ENCODE measurements at regions not wholly inside any gene's neighbourhood (a gene's known extent, or its start where the extent isn't known, plus 50 kb on each side); places are given as distances from the start of the nearest gene placed in this dataset.

GRCh38 chr6:140586426-140587061 is 1212.1 kb upstream of the CITED2 start:
- CTCF ChIA-PET, result no interaction called here
- POLR2A ChIA-PET (ENCODE audit: low non-redundant PET), result no interaction called here
- Histone ChIP-seq H3K27ac (ENCODE audit: low read depth, low read length, poor library complexity, severe bottlenecking) (no peak overlapping the region), H3K9me3 (ENCODE audit: low read depth, low read length, poor library complexity, severe bottlenecking) (no peaks in the 10 kb centered on the region), H3K27me3 (replicated peaks; ENCODE audit: insufficient read depth, low read depth, low read length, poor library complexity) (no peaks in the 10 kb centered on the region), H3K4me3 (ENCODE audit: low read depth, low read length, poor library complexity, severe bottlenecking) (no peak overlapping the region), H3K4me1 (ENCODE audit: insufficient read depth, low read length, poor library complexity, severe bottlenecking) (no peaks in the 10 kb centered on the region), H3K36me3 (ENCODE audit: insufficient read depth, low read length, poor library complexity, severe bottlenecking) (no peaks in the 10 kb centered on the region)
- intact Hi-C loops (cut with micrococcal nuclease; ENCODE audit: unreplicated experiment), result no loop called here
- no peak for TF ChIP-seq EZH2 (IDR thresholded peaks at IDR 0.05; ENCODE audit: borderline replicate concordance, low read depth, low read length, poor library complexity, severe bottlenecking)
- TF ChIP-seq, protein P1, sequence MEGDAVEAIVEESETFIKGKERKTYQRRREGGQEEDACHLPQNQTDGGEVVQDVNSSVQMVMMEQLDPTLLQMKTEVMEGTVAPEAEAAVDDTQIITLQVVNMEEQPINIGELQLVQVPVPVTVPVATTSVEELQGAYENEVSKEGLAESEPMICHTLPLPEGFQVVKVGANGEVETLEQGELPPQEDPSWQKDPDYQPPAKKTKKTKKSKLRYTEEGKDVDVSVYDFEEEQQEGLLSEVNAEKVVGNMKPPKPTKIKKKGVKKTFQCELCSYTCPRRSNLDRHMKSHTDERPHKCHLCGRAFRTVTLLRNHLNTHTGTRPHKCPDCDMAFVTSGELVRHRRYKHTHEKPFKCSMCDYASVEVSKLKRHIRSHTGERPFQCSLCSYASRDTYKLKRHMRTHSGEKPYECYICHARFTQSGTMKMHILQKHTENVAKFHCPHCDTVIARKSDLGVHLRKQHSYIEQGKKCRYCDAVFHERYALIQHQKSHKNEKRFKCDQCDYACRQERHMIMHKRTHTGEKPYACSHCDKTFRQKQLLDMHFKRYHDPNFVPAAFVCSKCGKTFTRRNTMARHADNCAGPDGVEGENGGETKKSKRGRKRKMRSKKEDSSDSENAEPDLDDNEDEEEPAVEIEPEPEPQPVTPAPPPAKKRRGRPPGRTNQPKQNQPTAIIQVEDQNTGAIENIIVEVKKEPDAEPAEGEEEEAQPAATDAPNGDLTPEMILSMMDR (conservative IDR thresholded peaks at IDR 0.05; ENCODE audit: low read depth, low read length), result no peak
- no TSS peak for BruUV-seq (replicated peaks)
- DNase-seq (ENCODE audit: low spot score), result no peak

- TF ChIP-seq, protein P1 (conservative IDR thresholded peaks at IDR 0.05; ENCODE audit: low read depth, low read length), result no peak
- TF ChIP-seq EZH2 (IDR thresholded peaks at IDR 0.05; ENCODE audit: borderline replicate concordance, low read depth, low read length, poor library complexity, severe bottlenecking), result no peak
- intact Hi-C loops (cut with micrococcal nuclease; ENCODE audit: unreplicated experiment), result no loop called here
- ChIA-PET POLR2A (ENCODE audit: low non-redundant PET) (no interaction called here), CTCF (no interaction called here)
- no TSS peak for BruUV-seq (replicated peaks)
- no peak overlapping the region for H3K4me3 ChIP-seq (ENCODE audit: low read depth, low read length, poor library complexity, severe bottlenecking)
- peaks cover 5% of the 10 kb centered on the region for H3K4me1 ChIP-seq (ENCODE audit: insufficient read depth, low read length, poor library complexity, severe bottlenecking)
- H3K27ac ChIP-seq (ENCODE audit: low read depth, low read length, poor library complexity, severe bottlenecking), result no peak overlapping the region
- no peaks in the 10 kb centered on the region for H3K36me3 ChIP-seq (ENCODE audit: insufficient read depth, low read length, poor library complexity, severe bottlenecking)
- no peak for DNase-seq (ENCODE audit: low spot score)
- H3K9me3 ChIP-seq (ENCODE audit: low read depth, low read length, poor library complexity, severe bottlenecking), result no peaks in the 10 kb centered on the region
- H3K27me3 ChIP-seq (replicated peaks; ENCODE audit: insufficient read depth, low read depth, low read length, poor library complexity), result no peaks in the 10 kb centered on the region
Measured at GRCh38 chr6:140581601-140582000, 1207.2 kb upstream of the CITED2 start.

DNA sequence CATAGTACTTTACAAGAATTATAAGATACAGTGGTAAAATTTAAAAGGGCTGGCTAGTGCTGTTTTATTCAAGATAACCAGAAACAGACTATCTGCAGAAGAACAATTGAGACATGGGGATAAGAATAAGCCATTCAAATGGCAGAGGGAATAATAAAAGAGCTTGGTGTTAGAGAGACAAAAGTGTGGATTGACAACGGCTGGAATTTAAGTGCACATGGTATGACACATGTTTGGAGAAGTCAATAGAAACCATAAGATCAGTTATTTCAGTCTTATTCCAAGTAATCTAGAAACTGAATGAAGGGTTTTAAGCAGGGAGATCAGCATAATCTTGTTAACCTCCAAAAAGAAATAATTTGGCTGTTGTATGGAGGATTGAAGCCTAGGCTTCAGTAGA is 1205.5 kb upstream of the CITED2 start:
- no peak for DNase-seq (ENCODE audit: low spot score)
- POLR2A ChIA-PET (ENCODE audit: low non-redundant PET), result no interaction called here
- no peak for TF ChIP-seq EZH2 (IDR thresholded peaks at IDR 0.05; ENCODE audit: borderline replicate concordance, low read depth, low read length, poor library complexity, severe bottlenecking)
- TF ChIP-seq, protein P1 (conservative IDR thresholded peaks at IDR 0.05; ENCODE audit: low read depth, low read length), result no peak
- peaks cover 5% of the 10 kb centered on the region for H3K4me1 ChIP-seq (ENCODE audit: insufficient read depth, low read length, poor library complexity, severe bottlenecking)
- no peaks in the 10 kb centered on the region for H3K27me3 ChIP-seq (replicated peaks; ENCODE audit: insufficient read depth, low read depth, low read length, poor library complexity)
- no peaks in the 10 kb centered on the region for H3K36me3 ChIP-seq (ENCODE audit: insufficient read depth, low read length, poor library complexity, severe bottlenecking)
- no peak overlapping the region for H3K4me3 ChIP-seq (ENCODE audit: low read depth, low read length, poor library complexity, severe bottlenecking)
- H3K27ac ChIP-seq (ENCODE audit: low read depth, low read length, poor library complexity, severe bottlenecking), result no peak overlapping the region
- CTCF ChIA-PET, result no interaction called here
- intact Hi-C loops (cut with micrococcal nuclease; ENCODE audit: unreplicated experiment), result no loop called here
- no TSS peak for BruUV-seq (replicated peaks)
- H3K9me3 ChIP-seq (ENCODE audit: low read depth, low read length, poor library complexity, severe bottlenecking), result no peaks in the 10 kb centered on the region

Measured in A673 (cell line).